IPS DF 4.7 (cell line): ENCODE measurements at regions not wholly inside any gene's neighbourhood (a gene's known extent, or its start where the extent isn't known, plus 50 kb on each side); places are given as distances from the start of the nearest gene placed in this dataset.

Experiments used
- DNase-seq: peaks from one replicate; pipeline ENCODE4 v3.0.0-alpha.2; 2013; ENCODE audit warnings: low spot score; ENCODE audit errors: extremely low read depth

DNA sequence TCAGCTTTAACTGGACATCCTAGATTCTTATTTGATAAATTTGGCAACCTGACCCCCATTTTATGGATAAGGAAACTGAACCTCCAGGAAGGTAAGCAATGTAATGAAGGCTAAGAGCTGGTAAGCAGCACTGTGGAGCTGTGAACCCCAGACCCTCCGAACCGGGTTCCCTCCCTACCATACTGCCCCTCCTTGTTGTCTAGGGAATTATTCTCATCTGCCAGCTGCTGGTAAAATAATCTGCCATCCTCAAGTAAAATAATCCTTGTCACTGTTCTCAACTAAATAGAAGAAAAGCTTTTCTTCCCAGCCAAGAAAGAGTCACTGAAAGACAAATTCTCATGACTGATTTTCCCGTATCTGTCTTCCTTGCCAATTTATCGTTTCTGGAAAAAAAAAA lies 55.8 kb upstream of the PRDX6 start:
- no peak for DNase-seq

DNA sequence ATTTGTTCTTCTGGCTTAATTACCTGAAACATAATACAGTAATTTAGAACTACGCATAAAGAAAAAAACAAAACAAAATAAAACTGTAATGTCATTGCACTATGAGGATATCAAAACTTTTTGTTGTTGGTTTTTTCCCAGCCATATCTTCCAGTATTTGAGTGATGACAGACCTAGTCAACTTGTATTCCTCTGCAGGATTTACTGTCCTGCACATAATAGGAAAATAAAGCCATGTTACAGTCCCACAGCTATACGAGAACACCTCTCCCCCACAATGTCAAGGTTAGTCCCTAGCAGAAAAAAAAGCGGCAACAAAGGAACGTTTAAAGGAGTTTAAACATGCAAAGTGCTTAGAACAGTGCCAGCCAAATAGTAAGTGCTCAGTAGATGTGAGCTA lies 55.3 kb upstream of the PRDX6 start:
- no peak for DNase-seq

GRCh38 chr1:173422456-173422976 lies 54.6 kb upstream of the PRDX6 start:
- no peak for DNase-seq

DNA sequence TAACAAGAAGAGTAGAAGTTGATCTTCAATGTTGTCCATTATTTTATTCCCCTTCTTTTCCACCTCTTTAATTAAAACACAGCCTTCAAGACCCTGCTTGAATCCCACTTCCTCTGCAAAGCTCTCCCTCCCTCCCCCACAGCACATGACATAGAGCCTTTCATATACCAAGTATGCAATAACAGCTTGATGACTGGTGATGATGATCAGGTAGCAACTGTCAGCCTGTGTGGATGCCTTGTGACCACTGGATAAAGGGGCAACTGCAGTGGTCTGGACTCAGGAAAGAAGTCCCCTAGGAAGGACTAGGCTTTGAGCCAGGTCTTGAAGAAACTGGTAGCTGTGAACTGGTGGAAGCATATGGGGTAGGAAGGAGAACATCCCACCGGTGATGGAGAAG lies 53.8 kb upstream of the PRDX6 start:
- DNase-seq = no peak

DNA sequence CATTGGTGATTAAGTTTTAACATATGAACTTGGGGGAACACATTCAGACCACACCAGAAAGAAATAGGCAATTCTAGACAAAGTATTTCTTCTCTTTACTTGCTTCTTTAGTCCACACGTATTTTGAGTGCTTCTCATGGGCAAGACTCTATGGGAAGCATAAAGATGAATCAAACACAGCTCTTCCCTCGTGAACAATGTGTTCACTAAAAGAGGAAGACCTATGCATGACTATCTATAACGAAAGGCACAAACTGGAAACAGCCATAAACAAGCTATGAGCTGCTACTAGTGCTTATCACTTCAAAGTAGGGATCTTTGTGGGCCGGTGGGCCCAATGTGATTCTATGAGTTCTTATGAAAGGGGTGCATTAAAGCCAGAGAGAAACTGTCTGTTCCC lies 53.0 kb upstream of the PRDX6 start:
- no peak for DNase-seq

- no peak for DNase-seq
Observed at GRCh38 chr1:173424782-173425407, 52.2 kb upstream of the PRDX6 start.

DNA sequence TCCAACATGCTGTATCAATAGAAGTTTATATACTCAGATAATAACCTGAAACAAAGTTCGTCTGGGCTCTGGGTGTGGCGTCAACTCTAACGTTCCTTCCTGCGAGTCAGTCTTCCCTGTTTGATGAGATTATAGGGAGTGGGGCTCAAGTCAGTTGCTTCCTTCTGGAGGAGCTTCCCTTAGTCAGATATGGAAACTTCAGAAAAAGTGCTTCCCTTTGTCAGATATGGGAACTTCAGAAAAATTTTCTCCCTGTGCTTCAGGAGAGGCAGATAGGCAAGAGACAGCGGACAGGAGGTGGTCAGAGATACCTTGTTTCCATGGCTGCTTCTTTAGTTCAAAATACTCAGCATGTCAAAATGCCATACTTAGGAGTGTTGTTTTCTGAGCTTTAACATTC lies 51.1 kb upstream of the PRDX6 start:
- DNase-seq = no peak

DNA sequence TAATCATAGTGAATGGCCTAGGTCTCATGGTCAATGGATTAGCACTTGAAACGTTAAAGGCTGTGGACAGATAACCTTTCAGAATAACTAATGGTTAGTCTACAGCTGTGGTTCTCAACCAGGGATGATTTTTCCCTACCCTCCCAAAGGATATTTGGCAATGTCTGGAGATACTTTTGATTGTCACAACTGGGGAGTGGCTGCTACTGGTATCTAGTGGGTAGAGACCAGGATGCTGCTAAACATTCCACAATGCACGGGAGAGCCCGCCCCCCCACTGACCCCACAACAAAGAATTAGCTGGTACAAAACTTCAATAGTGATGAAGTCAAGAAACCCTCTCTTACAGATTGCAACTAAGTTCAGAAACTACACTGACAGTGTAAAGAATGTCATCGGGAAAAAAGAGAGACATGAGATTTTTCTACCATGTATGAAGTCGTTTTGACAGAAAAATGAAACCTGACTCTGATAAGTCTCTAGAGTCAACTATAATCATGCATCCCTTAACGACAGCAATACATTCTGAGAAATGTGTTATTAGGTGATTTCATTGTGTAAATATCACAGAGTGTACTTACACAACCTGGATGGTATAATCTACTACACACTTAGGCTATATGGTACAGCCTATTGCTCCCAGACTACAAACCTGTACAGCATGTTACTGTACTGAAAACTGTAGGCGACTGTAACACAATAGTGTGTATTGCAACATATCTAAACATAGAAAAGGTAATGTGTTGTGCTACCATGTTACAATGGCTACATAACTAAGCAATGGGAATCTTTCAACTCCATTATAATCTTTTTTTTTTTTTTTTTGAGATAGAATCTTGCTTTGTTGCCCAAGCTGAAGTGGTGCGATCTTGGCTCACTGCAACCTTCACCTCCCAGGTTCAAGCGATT lies 49.7 kb upstream of the PRDX6 start:
- DNase-seq = no peak
